ENCODE measurements at regions not wholly inside any gene's neighbourhood (a gene's known extent, or its start where the extent isn't known, plus 50 kb on each side); places are given as distances from the start of the nearest gene placed in this dataset.

DNA sequence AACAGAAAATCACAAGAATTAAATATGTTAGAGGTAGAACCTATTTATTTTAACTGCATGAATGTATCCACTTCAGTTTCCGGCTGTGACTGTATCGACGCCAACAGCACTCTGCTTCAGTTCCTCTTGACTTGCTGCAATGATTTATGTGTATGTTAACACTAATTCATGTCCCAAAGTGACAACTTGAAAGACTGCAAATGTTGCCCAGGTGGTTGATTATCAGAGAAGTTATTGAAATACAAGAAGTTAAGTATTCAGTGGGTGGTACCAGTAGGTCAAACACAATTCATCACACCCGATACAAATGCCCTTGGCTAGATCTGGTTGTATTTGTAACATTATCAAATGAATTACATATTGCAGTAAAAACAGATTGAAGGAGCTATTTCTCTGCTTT lies 622.7 kb upstream of the CDH18 start:
- Histone ChIP-seq H3K4me3 (ENCODE audit: low read length) (no peak overlapping the region), H3K27me3 (ENCODE audit: control insufficient read depth in 1 of 2, insufficient read depth in 2 of 2, low read length in 2 of 2) (no peaks in the 10 kb centered on the region), H3K36me3 (ENCODE audit: insufficient read depth, low read length) (no peaks in the 10 kb centered on the region), H3K27ac (ENCODE audit: low read depth in 1 of 2, low read length in 2 of 2) (no peak overlapping the region), H3K4me1 (ENCODE audit: insufficient read depth, low read length) (no peaks in the 10 kb centered on the region), H3K9me3 (ENCODE audit: control insufficient read depth in 1 of 2, insufficient read depth in 1 of 2, low read length in 2 of 2) (peaks cover 0 to 13% of the 10 kb centered on the region in 2 experiments)
- Mint-ChIP-seq H3K9me3 (peaks cover 14% of the 10 kb centered on the region), H3K4me1 (ENCODE audit: low read depth) (no peaks in the 10 kb centered on the region), H3K36me3 (ENCODE audit: low read depth) (no peaks in the 10 kb centered on the region), H3K4me3 (no peak overlapping the region), H3K27ac (no peak overlapping the region), H3K27me3 (no peaks in the 10 kb centered on the region)
- POLR2A ChIA-PET = no interaction called here
- intact Hi-C loops (cut with DNase I, micrococcal nuclease) = no loop called here
- DNase-seq (no peak), ATAC-seq (ENCODE audit: poor library complexity) (no peak)
- CTCF ChIA-PET = no interaction called here
- TF ChIP-seq, protein P1, sequence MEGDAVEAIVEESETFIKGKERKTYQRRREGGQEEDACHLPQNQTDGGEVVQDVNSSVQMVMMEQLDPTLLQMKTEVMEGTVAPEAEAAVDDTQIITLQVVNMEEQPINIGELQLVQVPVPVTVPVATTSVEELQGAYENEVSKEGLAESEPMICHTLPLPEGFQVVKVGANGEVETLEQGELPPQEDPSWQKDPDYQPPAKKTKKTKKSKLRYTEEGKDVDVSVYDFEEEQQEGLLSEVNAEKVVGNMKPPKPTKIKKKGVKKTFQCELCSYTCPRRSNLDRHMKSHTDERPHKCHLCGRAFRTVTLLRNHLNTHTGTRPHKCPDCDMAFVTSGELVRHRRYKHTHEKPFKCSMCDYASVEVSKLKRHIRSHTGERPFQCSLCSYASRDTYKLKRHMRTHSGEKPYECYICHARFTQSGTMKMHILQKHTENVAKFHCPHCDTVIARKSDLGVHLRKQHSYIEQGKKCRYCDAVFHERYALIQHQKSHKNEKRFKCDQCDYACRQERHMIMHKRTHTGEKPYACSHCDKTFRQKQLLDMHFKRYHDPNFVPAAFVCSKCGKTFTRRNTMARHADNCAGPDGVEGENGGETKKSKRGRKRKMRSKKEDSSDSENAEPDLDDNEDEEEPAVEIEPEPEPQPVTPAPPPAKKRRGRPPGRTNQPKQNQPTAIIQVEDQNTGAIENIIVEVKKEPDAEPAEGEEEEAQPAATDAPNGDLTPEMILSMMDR (IDR thresholded peaks at IDR 0.05) = no peak

DNA sequence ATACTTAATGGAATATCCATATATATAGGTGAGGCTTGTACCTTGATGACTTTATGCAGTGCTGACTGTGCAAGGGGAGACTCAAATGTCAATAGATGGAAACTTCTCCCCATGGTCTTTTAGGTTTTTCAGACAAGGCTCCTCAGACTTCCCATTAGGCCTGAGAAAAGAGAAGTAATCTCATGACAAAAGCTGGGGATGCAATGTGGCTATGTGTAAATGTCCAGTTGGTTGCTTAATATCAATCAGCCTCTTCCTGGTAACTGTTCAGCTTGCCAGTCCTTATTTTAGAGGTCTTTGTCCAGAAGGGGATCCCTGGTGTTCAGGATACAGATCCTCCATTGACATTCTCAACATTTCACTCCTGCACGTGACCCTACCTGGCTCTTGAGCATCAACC lies 621.1 kb upstream of the CDH18 start:
- POLR2A ChIA-PET = no interaction called here
- Histone ChIP-seq H3K4me1 (ENCODE audit: insufficient read depth, low read length) (no peaks in the 10 kb centered on the region), H3K36me3 (ENCODE audit: insufficient read depth, low read length) (no peaks in the 10 kb centered on the region), H3K27me3 (ENCODE audit: control insufficient read depth in 1 of 2, insufficient read depth in 2 of 2, low read length in 2 of 2) (no peaks in the 10 kb centered on the region), H3K9me3 (ENCODE audit: control insufficient read depth in 1 of 2, insufficient read depth in 1 of 2, low read length in 2 of 2) (peaks cover 0 to 9% of the 10 kb centered on the region in 2 experiments), H3K4me3 (ENCODE audit: low read length) (no peak overlapping the region), H3K27ac (ENCODE audit: low read depth in 1 of 2, low read length in 2 of 2) (no peak overlapping the region)
- ATAC-seq (ENCODE audit: poor library complexity) = no peak
- Mint-ChIP-seq H3K27me3 (no peaks in the 10 kb centered on the region), H3K36me3 (ENCODE audit: low read depth) (no peaks in the 10 kb centered on the region), H3K4me3 (no peak overlapping the region), H3K27ac (no peak overlapping the region), H3K4me1 (ENCODE audit: low read depth) (no peaks in the 10 kb centered on the region), H3K9me3 (peaks cover 11% of the 10 kb centered on the region)
- CTCF ChIA-PET = no interaction called here
- intact Hi-C loops (cut with DNase I, micrococcal nuclease) = no loop called here
- DNase-seq = no peak
- TF ChIP-seq, protein P1 (IDR thresholded peaks at IDR 0.05) = no peak

GRCh38 chr5:20608567-20608966 lies 620.6 kb upstream of the CDH18 start:
- Histone ChIP-seq H3K4me1 (ENCODE audit: insufficient read depth, low read length) (no peaks in the 10 kb centered on the region), H3K27ac (ENCODE audit: low read depth in 1 of 2, low read length in 2 of 2) (no peak overlapping the region), H3K36me3 (ENCODE audit: insufficient read depth, low read length) (no peaks in the 10 kb centered on the region), H3K9me3 (ENCODE audit: control insufficient read depth in 1 of 2, insufficient read depth in 1 of 2, low read length in 2 of 2) (peaks cover 0 to 5% of the 10 kb centered on the region in 2 experiments), H3K27me3 (ENCODE audit: control insufficient read depth in 1 of 2, insufficient read depth in 2 of 2, low read length in 2 of 2) (no peaks in the 10 kb centered on the region), H3K4me3 (ENCODE audit: low read length) (no peak overlapping the region)
- no peaks in the 10 kb centered on the region for H3K36me3 Mint-ChIP-seq (ENCODE audit: low read depth)
- DNase-seq = no peak
- ChIA-PET POLR2A (no interaction called here), CTCF (no interaction called here)
- no peaks in the 10 kb centered on the region for H3K4me1 Mint-ChIP-seq (ENCODE audit: low read depth)
- H3K27me3 Mint-ChIP-seq = no peaks in the 10 kb centered on the region
- no peak for ATAC-seq (ENCODE audit: poor library complexity)
- intact Hi-C loops (cut with DNase I, micrococcal nuclease) = no loop called here
- no peak overlapping the region for H3K4me3 Mint-ChIP-seq
- H3K9me3 Mint-ChIP-seq = peaks cover 11% of the 10 kb centered on the region
- H3K27ac Mint-ChIP-seq = no peak overlapping the region
- TF ChIP-seq, protein P1 (IDR thresholded peaks at IDR 0.05) = no peak
